HG03460 (cell line): ENCODE measurements at regions not wholly inside any gene's neighbourhood (a gene's known extent, or its start where the extent isn't known, plus 50 kb on each side); places are given as distances from the start of the nearest gene placed in this dataset.
"Not testable (repeated sequence)": the region's sequence is repeated elsewhere in the genome, so short reads cannot be mapped to it uniquely, and the experiment has no call there.

ENCODE experiments used
- ATAC-seq: cut with Tn5 transposase; IDR thresholded peaks from one replicate; pipeline ENCODE4 v1.9.1; 2021; ENCODE audit not compliant: unreplicated experiment

- no peak for ATAC-seq
Observed at GRCh38 chr4:177494791-177495190, 52.6 kb upstream of the AGA start.

GRCh38 chr4:177495626-177496025, 53.4 kb upstream of the AGA start:
- ATAC-seq: not testable (repeated sequence)

- no peak for ATAC-seq
Observed at GRCh38 chr4:177499537-177499936, 57.3 kb upstream of the AGA start.

GRCh38 chr4:177505171-177505615, 63.0 kb upstream of the AGA start:
- no peak for ATAC-seq

GRCh38 chr4:177508662-177509061, 66.4 kb upstream of the AGA start:
- ATAC-seq: no peak

GRCh38 chr4:177509226-177509745, 67.0 kb upstream of the AGA start:
- no peak for ATAC-seq

GRCh38 chr4:177511611-177512010, 69.4 kb upstream of the AGA start:
- ATAC-seq: no peak

- no peak for ATAC-seq
Observed at GRCh38 chr4:177512646-177513045, 70.4 kb upstream of the AGA start.

- ATAC-seq: no peak
Observed at GRCh38 chr4:177517862-177518261, 75.6 kb upstream of the AGA start.

GRCh38 chr4:177519481-177520260, 77.4 kb upstream of the AGA start:
- ATAC-seq: no peak

- no peak for ATAC-seq
Observed at GRCh38 chr4:177528620-177529019, 86.4 kb upstream of the AGA start.

GRCh38 chr4:177530561-177530960, 88.3 kb upstream of the AGA start:
- ATAC-seq: no peak

- ATAC-seq: no peak
Observed at GRCh38 chr4:177532358-177532757, 90.1 kb upstream of the AGA start.

- not testable (repeated sequence) for ATAC-seq
Observed at GRCh38 chr4:177534841-177535240, 92.6 kb upstream of the AGA start.

- ATAC-seq: no peak
Observed at GRCh38 chr4:177546745-177547144, 104.5 kb upstream of the AGA start.

GRCh38 chr4:177547985-177548384, 105.7 kb upstream of the AGA start:
- ATAC-seq: no peak

GRCh38 chr4:177555007-177555574, 112.9 kb upstream of the AGA start:
- ATAC-seq: peak; percentile 49

GRCh38 chr4:177557416-177557815, 115.2 kb upstream of the AGA start:
- no peak for ATAC-seq

- no peak for ATAC-seq
Observed at GRCh38 chr4:177558995-177559394, 116.8 kb upstream of the AGA start.

GRCh38 chr4:177562163-177562562, 119.9 kb upstream of the AGA start:
- no peak for ATAC-seq

- ATAC-seq: no peak
Observed at GRCh38 chr4:177562859-177563258, 120.6 kb upstream of the AGA start.

- ATAC-seq: no peak
Observed at GRCh38 chr4:177566691-177567090, 124.5 kb upstream of the AGA start.
